GM23248 (cell line): ENCODE measurements at regions not wholly inside any gene's neighbourhood (a gene's known extent, or its start where the extent isn't known, plus 50 kb on each side); places are given as distances from the start of the nearest gene placed in this dataset.

Experiments
- DNase-seq: peaks from one replicate; pipeline ENCODE4 v3.0.0-alpha.2; 2015
- H2AFZ ChIP-seq: fragments of 200-600 bp; sonication (generic); 2 replicates; pipeline ENCODE4 v1.6.1; 2016; ENCODE audit warnings: antibody characterized with exemption
- H3F3A ChIP-seq: fragments of 200-600 bp; sonication (generic); 2 replicates; pipeline ENCODE4 v1.6.1; 2016; ENCODE audit warnings: mild to moderate bottlenecking, antibody characterized with exemption, mixed run types; ENCODE audit not compliant: insufficient read depth
- H3K27ac ChIP-seq: fragments of 200-600 bp; sonication (generic); 2 replicates; pipeline ENCODE4 v1.5.1; 2016; ENCODE audit warnings: mild to moderate bottlenecking
- H3K27me3 ChIP-seq: fragments of 200-600 bp; sonication (generic); replicated peaks from 2 replicates; pipeline ENCODE4 v1.6.1; 2016; ENCODE audit warnings: mild to moderate bottlenecking; ENCODE audit not compliant: insufficient read depth
- H3K36me3 ChIP-seq: fragments of 200-600 bp; sonication (generic); 2 replicates; pipeline ENCODE4 v1.6.1; 2016; ENCODE audit warnings: low read depth, mild to moderate bottlenecking
- H3K4me1 ChIP-seq: fragments of 200-600 bp; sonication (generic); 2 replicates; pipeline ENCODE4 v1.6.1; 2016; ENCODE audit warnings: mild to moderate bottlenecking; ENCODE audit not compliant: insufficient read depth
- H3K4me2 ChIP-seq: fragments of 200-600 bp; sonication (generic); one replicate; pipeline ENCODE4 v1.6.1; 2016; ENCODE audit warnings: mild to moderate bottlenecking; ENCODE audit not compliant: unreplicated experiment
- H3K4me3 ChIP-seq: fragments of 200-600 bp; sonication (generic); 2 replicates; pipeline ENCODE4 v1.5.1; 2016; ENCODE audit warnings: mild to moderate bottlenecking
- H3K79me2 ChIP-seq: fragments of 200-600 bp; sonication (generic); 2 replicates; pipeline ENCODE4 v1.6.1; 2016; ENCODE audit warnings: mild to moderate bottlenecking; ENCODE audit not compliant: insufficient read depth
- H3K9ac ChIP-seq: fragments of 200-600 bp; sonication (generic); 2 replicates; pipeline ENCODE4 v1.6.1; 2016; ENCODE audit warnings: mild to moderate bottlenecking
- H3K9me2 ChIP-seq: fragments of 200-600 bp; sonication (generic); 2 replicates; pipeline ENCODE4 v1.6.1; 2016; ENCODE audit warnings: mixed run types, mild to moderate bottlenecking, moderate library complexity; ENCODE audit not compliant: insufficient read depth
- H3K9me3 ChIP-seq: fragments of 200-600 bp; sonication (generic); one replicate; pipeline ENCODE4 v1.6.1; 2017; ENCODE audit warnings: low read depth
- H4K20me1 ChIP-seq: fragments of 200-600 bp; sonication (generic); 2 replicates; pipeline ENCODE4 v1.6.0; 2016; ENCODE audit not compliant: insufficient read depth
- EZH2 ChIP-seq: fragments of 200-600 bp; sonication (generic); IDR thresholded peaks from 2 replicates; pipeline ENCODE4 v1.6.1; 2018; ENCODE audit warnings: antibody characterized with exemption, mild to moderate bottlenecking; ENCODE audit not compliant: insufficient read depth, poor library complexity, severe bottlenecking
- EZH2phosphoT487 ChIP-seq: fragments of 200-600 bp; sonication (generic); IDR thresholded peaks from 2 replicates; pipeline ENCODE4 v1.6.1; 2018; ENCODE audit warnings: antibody characterized with exemption, moderate library complexity, mild to moderate bottlenecking, low read depth; ENCODE audit not compliant: insufficient read depth
- WGBS, 2 experiments: methylation state at CpG; one replicate each; pipeline ENCODE4 v1.1.6; 2015 to 2017; ENCODE audit warnings: low lambda C conversion rate in 2 of 2, low coverage in 1 of 2; ENCODE audit errors: missing lambda C conversion rate in 2 of 2; 5-methylcytosine and 5-hydroxymethylcytosine counted together
- in situ Hi-C: fragments of 300-500 bp; cut with MboI; formaldehyde crosslinking; loops from 2 replicates; pipeline ENCODE4 v1.15.0; 2020

GRCh38 chr7:21326241-21326640, 101.6 kb upstream of the SP4 start:
- H3K9me3 ChIP-seq = no peaks in the 10 kb centered on the region
- no peaks in the 10 kb centered on the region for H3K79me2 ChIP-seq
- no peak overlapping the region for H3K4me3 ChIP-seq
- no peak overlapping the region for H3K27ac ChIP-seq
- TF ChIP-seq EZH2phosphoT487 = no peak
- TF ChIP-seq EZH2 = no peak
- H3K27me3 ChIP-seq = no peaks in the 10 kb centered on the region
- in situ Hi-C loops = no loop called here
- no peak overlapping the region for H3K4me2 ChIP-seq
- H3K9ac ChIP-seq = no peak overlapping the region
- DNase-seq = no peak
- H2AFZ ChIP-seq = no peak overlapping the region
- H3K36me3 ChIP-seq = no peaks in the 10 kb centered on the region
- H3F3A ChIP-seq = no peaks in the 10 kb centered on the region
- H3K9me2 ChIP-seq = no peaks in the 10 kb centered on the region
- no peaks in the 10 kb centered on the region for H3K4me1 ChIP-seq
- H4K20me1 ChIP-seq = no peaks in the 10 kb centered on the region

- Histone ChIP-seq H3K4me3 (no peak overlapping the region), H3K4me1 (no peaks in the 10 kb centered on the region), H3K9me3 (no peaks in the 10 kb centered on the region), H3K27me3 (no peaks in the 10 kb centered on the region), H3F3A (no peaks in the 10 kb centered on the region), H4K20me1 (no peaks in the 10 kb centered on the region), H3K79me2 (no peaks in the 10 kb centered on the region), H3K9ac (no peak overlapping the region), H3K9me2 (no peaks in the 10 kb centered on the region), H3K27ac (no peak overlapping the region), H3K36me3 (no peaks in the 10 kb centered on the region), H2AFZ (no peak overlapping the region), H3K4me2 (no peak overlapping the region)
- DNase-seq = no peak
- TF ChIP-seq EZH2 (no peak), EZH2phosphoT487 (no peak)
- WGBS, 2 experiments = 32 to 36% methylated on average over 3 of the region's 3 CpGs
- in situ Hi-C loops = no loop called here
Observed at GRCh38 chr7:21326921-21327320, 101.0 kb upstream of the SP4 start.

- H3K9me2 ChIP-seq = no peaks in the 10 kb centered on the region
- no peaks in the 10 kb centered on the region for H4K20me1 ChIP-seq
- no peak overlapping the region for H2AFZ ChIP-seq
- 33 to 47% methylated on average over 4 of the region's 4 CpGs for WGBS, 2 experiments
- H3K79me2 ChIP-seq = no peaks in the 10 kb centered on the region
- H3F3A ChIP-seq = no peaks in the 10 kb centered on the region
- H3K4me3 ChIP-seq = no peak overlapping the region
- TF ChIP-seq EZH2 = no peak
- no peak for TF ChIP-seq EZH2phosphoT487
- no peaks in the 10 kb centered on the region for H3K4me1 ChIP-seq
- H3K4me2 ChIP-seq = no peak overlapping the region
- in situ Hi-C loops = no loop called here
- H3K27ac ChIP-seq = no peak overlapping the region
- DNase-seq = no peak
- H3K36me3 ChIP-seq = no peaks in the 10 kb centered on the region
- H3K27me3 ChIP-seq = no peaks in the 10 kb centered on the region
- no peak overlapping the region for H3K9ac ChIP-seq
- no peaks in the 10 kb centered on the region for H3K9me3 ChIP-seq
Observed at GRCh38 chr7:21327422-21328409, 100.2 kb upstream of the SP4 start.

- H3K36me3 ChIP-seq = no peaks in the 10 kb centered on the region
- 59 to 60% methylated on average over 24 to 30 of the region's 31 CpGs for WGBS, 2 experiments
- H3K4me3 ChIP-seq = no peak overlapping the region
- no peak overlapping the region for H3K4me2 ChIP-seq
- in situ Hi-C loops = no loop called here
- H3F3A ChIP-seq = no peaks in the 10 kb centered on the region
- no peaks in the 10 kb centered on the region for H4K20me1 ChIP-seq
- no peak overlapping the region for H3K27ac ChIP-seq
- H3K4me1 ChIP-seq = no peaks in the 10 kb centered on the region
- TF ChIP-seq EZH2phosphoT487 (no peak), EZH2 (no peak)
- H3K9me2 ChIP-seq = no peaks in the 10 kb centered on the region
- H2AFZ ChIP-seq = no peak overlapping the region
- H3K79me2 ChIP-seq = no peaks in the 10 kb centered on the region
- H3K9ac ChIP-seq = no peak overlapping the region
- H3K9me3 ChIP-seq = no peaks in the 10 kb centered on the region
- no peaks in the 10 kb centered on the region for H3K27me3 ChIP-seq
- no peak for DNase-seq
Observed at GRCh38 chr7:21330462-21331178, 97.3 kb upstream of the SP4 start.
